ENCODE measurements at regions not wholly inside any gene's neighbourhood (a gene's known extent, or its start where the extent isn't known, plus 50 kb on each side); places are given as distances from the start of the nearest gene placed in this dataset.

DNA sequence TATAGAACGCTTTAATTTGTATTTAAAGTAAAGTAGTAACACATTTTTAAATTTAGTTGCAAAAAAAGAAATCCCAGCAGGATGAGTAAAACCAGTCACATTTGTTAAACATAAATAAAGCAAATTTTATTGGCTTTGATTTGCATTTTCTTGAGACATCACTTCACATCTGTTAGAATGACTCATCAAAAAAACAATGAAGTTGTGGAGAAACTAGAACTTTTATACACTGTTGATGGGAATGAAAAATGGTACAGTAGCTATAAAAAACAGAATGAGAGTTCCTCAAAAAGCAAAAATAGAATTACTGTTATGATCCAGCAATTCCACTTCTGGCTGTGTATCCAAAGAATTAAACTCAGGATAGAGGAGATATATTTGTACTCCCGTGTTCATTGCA, 454.0 kb upstream of the KLHL4 start:
- Mint-ChIP-seq H3K27me3 (no peaks in the 10 kb centered on the region), H3K4me1 (no peaks in the 10 kb centered on the region), H3K4me3 (no peak overlapping the region), H3K9me3 (ENCODE audit: insufficient read depth) (peaks cover 5% of the 10 kb centered on the region), H3K27ac (no peak overlapping the region)
- no peak for ATAC-seq (ENCODE audit: low read depth)
- H3K9ac ChIP-seq (ENCODE audit: low read length), result no peak overlapping the region
- TF ChIP-seq EZH2 (IDR thresholded peaks at IDR 0.05; ENCODE audit: borderline replicate concordance, insufficient read depth, low read depth, low read length, poor library complexity, severe bottlenecking), result no peak
- TF ChIP-seq, protein P1, sequence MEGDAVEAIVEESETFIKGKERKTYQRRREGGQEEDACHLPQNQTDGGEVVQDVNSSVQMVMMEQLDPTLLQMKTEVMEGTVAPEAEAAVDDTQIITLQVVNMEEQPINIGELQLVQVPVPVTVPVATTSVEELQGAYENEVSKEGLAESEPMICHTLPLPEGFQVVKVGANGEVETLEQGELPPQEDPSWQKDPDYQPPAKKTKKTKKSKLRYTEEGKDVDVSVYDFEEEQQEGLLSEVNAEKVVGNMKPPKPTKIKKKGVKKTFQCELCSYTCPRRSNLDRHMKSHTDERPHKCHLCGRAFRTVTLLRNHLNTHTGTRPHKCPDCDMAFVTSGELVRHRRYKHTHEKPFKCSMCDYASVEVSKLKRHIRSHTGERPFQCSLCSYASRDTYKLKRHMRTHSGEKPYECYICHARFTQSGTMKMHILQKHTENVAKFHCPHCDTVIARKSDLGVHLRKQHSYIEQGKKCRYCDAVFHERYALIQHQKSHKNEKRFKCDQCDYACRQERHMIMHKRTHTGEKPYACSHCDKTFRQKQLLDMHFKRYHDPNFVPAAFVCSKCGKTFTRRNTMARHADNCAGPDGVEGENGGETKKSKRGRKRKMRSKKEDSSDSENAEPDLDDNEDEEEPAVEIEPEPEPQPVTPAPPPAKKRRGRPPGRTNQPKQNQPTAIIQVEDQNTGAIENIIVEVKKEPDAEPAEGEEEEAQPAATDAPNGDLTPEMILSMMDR (IDR thresholded peaks at IDR 0.05), result no peak
- intact Hi-C loops (cut with micrococcal nuclease), result no loop called here
- ChIA-PET POLR2A (no interaction called here), CTCF (no interaction called here)
- no peaks in the 10 kb centered on the region for H3K9me3 ChIP-seq (ENCODE audit: control extremely low read depth in 1 of 3, control insufficient read depth in 2 of 3, insufficient read depth in 1 of 3, low read length in 2 of 3)
- no CpG with 5 or more reads among the region's 2 CpGs for WGBS (ENCODE audit: insufficient coverage)
- H4K20me1 ChIP-seq (ENCODE audit: control insufficient read depth, insufficient read depth, low read length, poor library complexity, severe bottlenecking), result no peaks in the 10 kb centered on the region
- H3K27me3 ChIP-seq (replicated peaks in 1 of 4; ENCODE audit: control extremely low read depth in 1 of 4, control insufficient read depth in 3 of 4, insufficient read depth in 4 of 4, low read length in 3 of 4), result no peaks in the 10 kb centered on the region
- H3K4me3 ChIP-seq (ENCODE audit: control extremely low read depth in 1 of 5, extremely low read depth in 1 of 5, insufficient read depth in 1 of 5, low read depth in 2 of 5, low read length in 4 of 5), result no peak overlapping the region
- H3K27ac ChIP-seq (ENCODE audit: low read length in 2 of 2), result no peak overlapping the region
- no peaks in the 10 kb centered on the region for H3K79me2 ChIP-seq (ENCODE audit: control insufficient read depth, insufficient read depth, low read length)
- H2AFZ ChIP-seq (ENCODE audit: insufficient read depth, low read depth, low read length, poor library complexity, severe bottlenecking), result no peak overlapping the region
- no peak overlapping the region for H3K4me2 ChIP-seq (replicated peaks; ENCODE audit: low read depth, low read length, poor library complexity, severe bottlenecking)
- DNase-seq, result no peak
- no peaks in the 10 kb centered on the region for H3K4me1 ChIP-seq (ENCODE audit: control insufficient read depth in 2 of 2, insufficient read depth in 2 of 2, low read length in 2 of 2)
- H3K36me3 ChIP-seq (replicated peaks in 1 of 2; ENCODE audit: control extremely low read depth in 1 of 2, control insufficient read depth in 1 of 2, extremely low read depth in 1 of 2, insufficient read depth in 2 of 2, low read length in 1 of 2), result no peaks in the 10 kb centered on the region

DNA sequence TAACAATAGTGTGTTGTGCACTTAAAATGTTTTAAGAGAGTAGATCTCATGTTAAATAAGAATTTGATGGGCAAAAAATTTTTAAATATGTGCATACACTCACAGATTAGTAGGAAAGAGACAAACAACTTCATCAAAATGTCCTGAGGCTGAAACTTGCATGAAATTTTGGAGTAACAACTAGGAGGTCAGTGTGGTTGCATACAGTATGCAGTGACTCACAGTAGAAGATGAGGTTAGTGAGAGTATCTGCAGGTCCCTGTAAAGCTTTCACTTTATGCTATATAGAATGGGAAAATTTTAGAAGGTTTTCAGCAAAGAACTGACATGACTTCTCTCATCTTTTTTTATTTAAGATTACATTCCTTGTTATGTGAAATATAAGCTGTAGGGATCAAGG, 453.1 kb upstream of the KLHL4 start:
- Histone ChIP-seq H3K4me3 (ENCODE audit: control extremely low read depth in 1 of 5, extremely low read depth in 1 of 5, insufficient read depth in 1 of 5, low read depth in 2 of 5, low read length in 4 of 5) (no peak overlapping the region), H2AFZ (ENCODE audit: insufficient read depth, low read depth, low read length, poor library complexity, severe bottlenecking) (no peak overlapping the region), H3K4me2 (replicated peaks; ENCODE audit: low read depth, low read length, poor library complexity, severe bottlenecking) (no peak overlapping the region), H3K4me1 (ENCODE audit: control insufficient read depth in 2 of 2, insufficient read depth in 2 of 2, low read length in 2 of 2) (no peaks in the 10 kb centered on the region), H3K27ac (ENCODE audit: low read length in 2 of 2) (no peak overlapping the region), H3K36me3 (replicated peaks in 1 of 2; ENCODE audit: control extremely low read depth in 1 of 2, control insufficient read depth in 1 of 2, extremely low read depth in 1 of 2, insufficient read depth in 2 of 2, low read length in 1 of 2) (no peaks in the 10 kb centered on the region), H3K9ac (ENCODE audit: low read length) (no peak overlapping the region), H3K27me3 (replicated peaks in 1 of 4; ENCODE audit: control extremely low read depth in 1 of 4, control insufficient read depth in 3 of 4, insufficient read depth in 4 of 4, low read length in 3 of 4) (no peaks in the 10 kb centered on the region), H4K20me1 (ENCODE audit: control insufficient read depth, insufficient read depth, low read length, poor library complexity, severe bottlenecking) (no peaks in the 10 kb centered on the region), H3K79me2 (ENCODE audit: control insufficient read depth, insufficient read depth, low read length) (no peaks in the 10 kb centered on the region), H3K9me3 (ENCODE audit: control extremely low read depth in 1 of 3, control insufficient read depth in 2 of 3, insufficient read depth in 1 of 3, low read length in 2 of 3) (no peaks in the 10 kb centered on the region)
- intact Hi-C loops (cut with micrococcal nuclease), result no loop called here
- no peak for TF ChIP-seq EZH2 (IDR thresholded peaks at IDR 0.05; ENCODE audit: borderline replicate concordance, insufficient read depth, low read depth, low read length, poor library complexity, severe bottlenecking)
- TF ChIP-seq, protein P1 (IDR thresholded peaks at IDR 0.05), result no peak
- Mint-ChIP-seq H3K27me3 (no peaks in the 10 kb centered on the region), H3K4me3 (no peak overlapping the region), H3K4me1 (no peaks in the 10 kb centered on the region), H3K9me3 (ENCODE audit: insufficient read depth) (peaks cover 5% of the 10 kb centered on the region), H3K27ac (no peak overlapping the region)
- POLR2A ChIA-PET, result no interaction called here
- CTCF ChIA-PET, result no interaction called here
- no peak for DNase-seq
- no peak for ATAC-seq (ENCODE audit: low read depth)

Measured in B cell (primary cell).